Transverse colon (tissue), 3 donors: ENCODE measurements at regions not wholly inside any gene's neighbourhood (a gene's known extent, or its start where the extent isn't known, plus 50 kb on each side); places are given as distances from the start of the nearest gene placed in this dataset.

Experiments
- CTCF ChIP-seq, 5 experiments: fragments of 200-600 bp in 3 of 5; fragments of 450-650 bp in 2 of 5; sonication (generic) in 3 of 5; IDR thresholded peaks; 1 replicate in 2 of 5; 2 replicates in 3 of 5; pipeline ENCODE4 v1.5.1; 2016 to 2017; ENCODE audit warnings: antibody characterized with exemption in 5 of 5, inconsistent platforms in 3 of 5, mild to moderate bottlenecking in 2 of 5, moderate library complexity in 1 of 5
- EP300 ChIP-seq: sonication (generic); formaldehyde crosslinking; IDR thresholded peaks from one replicate; pipeline ENCODE4 v1.6.1; 2017; ENCODE audit warnings: antibody characterized with exemption, low read depth
- POLR2A ChIP-seq: fragments of 450-650 bp; IDR thresholded peaks from one replicate; pipeline ENCODE4 v1.6.1; 2016; ENCODE audit warnings: antibody characterized with exemption, mild to moderate bottlenecking, moderate library complexity

- TF ChIP-seq CTCF (IDR thresholded peaks at IDR 0.05), result no peak
- no peak for TF ChIP-seq POLR2A
- TF ChIP-seq EP300, result no peak
Measured at GRCh38 chr20:57760698-57761412, 51.0 kb upstream of the PMEPA1 start.
